Left cardiac atrium (tissue), 4 donors: ENCODE measurements at regions not wholly inside any gene's neighbourhood (a gene's known extent, or its start where the extent isn't known, plus 50 kb on each side); places are given as distances from the start of the nearest gene placed in this dataset.
"Not testable (repeated sequence)": the region's sequence is repeated elsewhere in the genome, so short reads cannot be mapped to it uniquely, and the experiment has no call there.

Source experiments
- ATAC-seq, 2 donors: fragments of 200-7000 bp; cut with Tn5 transposase; one replicate each; pipeline ENCODE4 v1.9.1; 2020; ENCODE audit warnings: mild to moderate bottlenecking in 2 of 2, moderate library complexity in 2 of 2
- DNase-seq: peaks from one replicate; pipeline ENCODE4 v3.0.0-alpha.2; 2020
- intact Hi-C, 2 donors: fragments of 100-400 bp; cut with DNase I; formaldehyde crosslinking; loops; one replicate each; pipeline versions ENCODE4 v1.14.1 to v1.15.1; 2022 to 2023
- donor health status: DM: no; HTN: yes; CAD: no.
- donor health status: DM: no; HTN: yes; CAD: no; lungs with severe emphysema.
- donor health status: DM: yes; HTN: yes; CAD: no.
- donor health status: Dilated cardiomyopathy.

DNA sequence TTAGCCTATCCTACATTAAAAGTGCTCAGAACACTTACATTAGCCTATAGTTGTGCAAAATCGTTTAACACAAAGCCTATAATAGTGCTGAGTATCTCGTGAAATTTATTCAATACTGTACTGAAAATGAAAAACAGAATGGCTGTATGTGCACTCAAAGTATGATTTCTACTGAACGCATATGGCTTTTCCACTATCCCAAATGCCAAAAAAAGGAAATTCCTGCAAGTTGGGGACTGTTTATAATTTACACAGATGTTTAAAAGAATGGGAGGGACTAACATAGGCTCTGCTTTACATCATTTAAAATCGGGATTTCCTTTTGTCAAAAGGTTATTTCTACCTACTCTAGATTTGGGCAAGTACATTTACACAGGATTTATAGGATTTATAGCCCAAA lies 101.4 kb upstream of the PELI1 start:
- ATAC-seq = no peak
- no peak for DNase-seq
- intact Hi-C loops = no loop called here

DNA sequence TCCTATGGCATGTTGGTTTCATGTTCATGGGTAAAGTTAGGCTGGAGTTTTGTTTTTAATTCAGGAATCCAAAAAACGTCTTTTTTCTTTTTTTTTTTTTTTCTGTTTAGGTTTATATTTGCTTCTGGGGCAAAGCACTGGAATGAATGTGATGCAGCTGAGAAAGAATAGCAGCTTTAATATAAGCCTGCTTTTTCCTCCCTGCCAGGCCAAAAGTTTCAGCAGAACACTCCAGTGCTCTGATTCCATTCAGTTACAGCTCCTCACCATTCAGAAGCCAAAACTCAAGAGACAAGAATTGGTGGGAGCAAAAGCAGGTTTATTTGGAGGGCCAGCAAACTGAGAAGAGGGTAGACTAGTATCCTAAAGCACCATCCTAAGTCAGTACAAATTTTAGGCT lies 102.7 kb upstream of the PELI1 start:
- ATAC-seq = no peak
- no peak for DNase-seq
- intact Hi-C loops = no loop called here

GRCh38 chr2:64249426-64249825 lies 105.2 kb upstream of the PELI1 start:
- DNase-seq (no peak), ATAC-seq (no peak)
- intact Hi-C loops = no loop called here

GRCh38 chr2:64250063-64250462 lies 105.8 kb upstream of the PELI1 start:
- DNase-seq = no peak
- intact Hi-C loops = no loop called here
- no peak for ATAC-seq

DNA sequence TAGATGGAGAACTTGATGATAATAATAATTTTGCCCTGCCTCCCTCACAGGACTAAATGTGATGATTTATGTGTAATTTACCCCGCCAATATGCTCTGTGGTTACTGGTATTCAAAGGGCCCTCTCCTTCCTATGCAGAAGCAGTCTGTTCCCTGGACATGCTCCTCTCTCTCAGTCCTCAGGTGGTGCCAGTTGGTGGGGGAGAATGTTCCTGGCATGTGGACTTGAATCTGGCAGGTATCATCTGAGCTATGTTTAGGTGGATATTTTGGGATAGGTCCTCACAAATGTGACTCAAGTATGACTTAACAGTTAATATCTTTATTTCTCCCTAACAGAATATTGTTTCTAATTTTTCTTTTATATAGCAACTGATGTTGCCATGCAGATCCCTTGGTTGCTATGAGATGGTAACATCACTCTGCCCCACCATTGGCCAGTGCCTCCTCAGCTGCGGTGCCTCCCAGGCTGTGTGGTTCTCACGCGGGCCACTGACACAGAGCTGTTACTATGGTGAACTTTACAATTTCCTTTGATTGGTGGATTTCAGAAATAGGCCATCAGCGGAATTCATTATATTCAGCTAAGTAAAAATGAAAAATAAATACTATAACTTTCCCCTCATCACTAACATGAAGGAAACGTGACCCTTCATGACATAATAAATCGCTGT lies 106.7 kb upstream of the PELI1 start:
- intact Hi-C loops = no loop called here
- DNase-seq (no peak), ATAC-seq (no peak)

- DNase-seq (no peak), ATAC-seq (no peak)
- intact Hi-C loops = no loop called here
Measured at GRCh38 chr2:64251497-64252250, 107.5 kb upstream of the PELI1 start.

- intact Hi-C loops, ATAC-seq, DNase-seq: not testable (repeated sequence)
Measured at GRCh38 chr2:64252251-64252978, 108.2 kb upstream of the PELI1 start.

GRCh38 chr2:64253421-64253820 lies 109.2 kb upstream of the PELI1 start:
- DNase-seq = not testable (repeated sequence)

GRCh38 chr2:64258566-64258965 lies 114.3 kb upstream of the PELI1 start:
- no peak for ATAC-seq
- DNase-seq = no peak
- intact Hi-C loops = no loop called here

More at GRCh38 chr2:64253421-64253820, 109.2 kb upstream of the PELI1 start:
- ATAC-seq, intact Hi-C loops: not testable (repeated sequence)

- intact Hi-C loops = no loop called here
- ATAC-seq = peak; percentile 38 to 53
- peak; percentile 47 for DNase-seq
Measured at GRCh38 chr2:64259312-64259711, 115.1 kb upstream of the PELI1 start.

GRCh38 chr2:64260093-64260803 lies 116.0 kb upstream of the PELI1 start:
- DNase-seq = no peak
- ATAC-seq = no peak
- intact Hi-C loops = no loop called here

GRCh38 chr2:64260817-64261216 lies 116.6 kb upstream of the PELI1 start:
- intact Hi-C loops = no loop called here
- peak; percentile 73 to 84 for ATAC-seq
- DNase-seq = peak; percentile 53

DNA sequence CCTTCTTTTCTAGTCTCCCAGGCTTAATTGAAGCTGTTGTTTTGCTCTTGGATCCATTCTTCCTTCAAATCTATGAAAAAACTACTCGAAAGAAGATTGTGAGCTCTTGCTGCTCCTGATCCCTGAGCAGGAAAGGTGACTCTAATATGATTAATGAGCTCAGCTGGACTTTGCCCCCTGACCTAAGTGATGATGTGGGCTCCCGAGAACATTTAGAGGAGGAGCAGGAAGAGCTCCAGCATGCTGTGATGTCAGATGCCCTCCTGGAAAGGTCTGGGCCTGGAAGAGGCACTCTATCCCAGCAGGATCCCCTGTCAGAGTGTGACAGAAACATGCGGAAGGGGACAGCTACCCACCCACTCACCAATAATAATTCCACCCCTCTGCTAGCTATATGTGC lies 117.9 kb upstream of the PELI1 start:
- intact Hi-C loops = no loop called here
- DNase-seq (no peak), ATAC-seq (peak in 1 of 2 donors; percentile 14)

DNA sequence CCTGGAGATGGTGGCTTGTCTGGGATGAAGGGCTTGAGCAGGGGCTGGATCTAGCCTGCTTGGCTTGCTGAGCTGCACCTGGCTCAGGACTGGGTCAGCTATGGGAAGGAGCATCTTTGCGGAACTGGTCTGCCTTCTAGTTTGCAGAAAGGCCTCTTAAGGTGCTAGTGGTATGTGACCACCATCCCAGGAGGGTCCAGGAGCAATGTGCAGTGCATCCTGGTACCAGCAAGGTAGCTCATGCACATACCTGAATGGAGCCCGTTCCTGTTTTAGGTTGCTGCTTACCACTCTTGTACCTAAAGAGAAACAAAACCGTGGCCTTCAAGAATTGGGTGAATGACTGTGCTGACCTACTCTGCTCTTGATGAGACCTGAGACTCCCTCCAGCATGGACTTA lies 118.6 kb upstream of the PELI1 start:
- no peak for DNase-seq
- intact Hi-C loops = no loop called here

GRCh38 chr2:64263315-64263714 lies 119.1 kb upstream of the PELI1 start:
- DNase-seq = no peak
- intact Hi-C loops = no loop called here
- ATAC-seq = peak in 1 of 2 donors; percentile 17

More for the DNA sequence above, 118.6 kb upstream of the PELI1 start:
- ATAC-seq = no peak

- DNase-seq (no peak), ATAC-seq (peak in 1 of 2 donors; percentile 68)
- intact Hi-C loops = no loop called here
Measured at GRCh38 chr2:64267699-64268098, 123.5 kb upstream of the PELI1 start.

DNA sequence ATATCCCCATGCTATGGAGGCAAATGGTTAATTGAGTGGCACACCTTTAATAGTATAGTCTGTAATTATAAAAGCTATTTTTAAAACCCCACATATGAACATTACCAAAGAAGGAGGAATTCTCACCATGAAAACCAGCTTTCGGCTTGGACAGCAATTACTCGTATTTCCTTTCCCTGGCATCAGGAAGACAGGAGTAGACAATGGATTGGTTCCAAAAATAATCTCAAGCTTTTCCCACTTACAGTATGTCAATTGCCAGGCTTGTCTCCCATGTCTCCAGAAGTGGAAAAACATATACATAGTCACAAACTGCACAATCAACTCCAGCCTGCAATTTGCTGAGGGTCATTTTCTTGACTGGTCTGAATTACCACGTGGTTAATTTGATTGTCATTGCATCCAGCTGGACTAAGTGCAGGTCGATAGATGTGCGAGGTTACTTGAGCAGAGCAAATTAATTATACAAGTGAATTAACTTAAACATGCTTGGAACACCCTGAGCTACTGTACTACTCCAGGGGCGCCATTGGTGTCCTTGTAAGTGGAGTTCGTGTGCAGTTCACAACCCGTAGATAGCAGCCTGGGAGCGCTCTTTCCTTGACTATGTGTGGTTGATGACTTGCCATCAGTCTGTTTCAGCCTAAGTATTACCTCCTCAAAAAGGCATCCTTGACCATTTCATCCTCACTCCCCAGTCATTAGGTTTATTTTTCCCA lies 124.3 kb upstream of the PELI1 start:
- ATAC-seq (peak in 1 of 2 donors; percentile 15), DNase-seq (no peak)
- intact Hi-C loops = no loop called here

DNA sequence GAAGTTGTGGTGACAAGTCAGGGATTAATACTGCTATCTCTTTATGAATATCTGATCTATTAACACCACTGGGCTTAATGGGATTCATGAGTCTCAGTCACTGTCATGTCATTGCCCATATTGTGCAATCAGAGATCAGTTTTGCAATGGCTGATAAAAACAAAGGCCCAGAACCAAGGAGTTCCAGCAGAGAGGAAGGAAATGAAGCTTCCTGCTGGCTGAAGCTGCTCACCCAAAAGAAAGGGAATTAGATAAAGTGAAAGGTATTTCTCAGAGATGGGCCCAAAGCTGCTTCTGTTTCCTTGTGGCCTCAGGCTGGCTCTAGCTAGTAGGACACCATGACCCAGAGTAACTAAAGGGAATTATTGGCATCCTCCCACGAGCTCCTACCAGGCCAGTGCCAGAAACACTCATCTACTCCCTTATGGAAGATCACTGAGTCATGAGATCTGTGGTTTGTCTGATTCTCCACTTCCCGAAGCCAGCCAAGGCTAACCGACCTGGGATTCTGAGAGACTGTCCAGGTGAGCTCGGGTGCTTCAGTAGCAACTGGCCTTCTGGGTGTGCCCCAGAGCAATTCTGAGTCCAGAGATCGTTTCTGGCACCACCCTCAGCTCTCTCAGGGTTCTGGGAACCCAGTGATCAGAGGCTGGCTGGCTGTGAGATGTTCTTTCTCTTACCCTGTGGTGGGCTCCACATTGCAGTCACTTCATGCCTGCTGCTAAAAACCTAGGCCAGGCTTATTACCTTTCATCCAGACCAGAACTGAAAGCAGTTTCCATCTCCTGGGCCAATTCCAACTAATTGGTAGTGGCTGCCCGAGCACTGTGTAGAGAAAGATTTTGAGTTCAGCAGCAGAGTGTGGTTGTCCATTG lies 129.5 kb upstream of the PELI1 start:
- peak; percentile 53 for DNase-seq
- intact Hi-C loops = no loop called here

More for the DNA sequence above, 129.5 kb upstream of the PELI1 start:
- ATAC-seq = peak; percentile 81 to 96
